Fibroblast of mammary gland (primary cell): ENCODE measurements at regions not wholly inside any gene's neighbourhood (a gene's known extent, or its start where the extent isn't known, plus 50 kb on each side); places are given as distances from the start of the nearest gene placed in this dataset.
"Not testable (repeated sequence)": the region's sequence is repeated elsewhere in the genome, so short reads cannot be mapped to it uniquely, and the experiment has no call there.

Source experiments
- DNase-seq: peaks from one replicate; pipeline ENCODE4 v3.0.0-alpha.2; 2010; ENCODE audit warnings: low read depth
- H3K4me3 ChIP-seq: 2 replicates; pipeline ENCODE4 v1.5.1; 2011; ENCODE audit warnings: low read depth, mild to moderate bottlenecking, low read length, moderate library complexity; ENCODE audit not compliant: control insufficient read depth
- TF ChIP-seq, protein P1 (sequence below): conservative IDR thresholded peaks from 2 replicates; pipeline ENCODE4 v1.5.1; 2011; ENCODE audit warnings: low read depth, low read length, inconsistent platforms; ENCODE audit not compliant: control insufficient read depth, insufficient read depth

DNA sequence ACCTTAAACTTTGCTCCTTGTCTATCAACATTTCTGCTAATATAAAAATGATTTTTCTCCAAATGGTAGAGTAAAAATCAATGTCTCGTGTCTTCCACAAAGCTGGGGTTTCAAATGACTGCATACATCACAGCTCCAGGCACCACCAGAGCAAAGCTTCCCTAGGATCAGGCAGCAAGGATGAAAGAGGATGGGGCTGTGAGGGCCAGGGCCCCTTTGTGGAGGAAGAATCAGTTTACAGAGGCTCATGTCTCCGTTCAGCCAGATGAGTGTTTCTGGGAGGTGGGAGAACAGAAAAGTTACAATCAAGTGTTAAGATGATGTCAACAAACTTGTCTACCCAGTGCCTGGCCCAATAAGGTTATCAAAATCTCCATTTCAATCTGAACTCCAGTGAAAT lies 105.5 kb downstream of the BDH1 start:
- TF ChIP-seq, protein P1, sequence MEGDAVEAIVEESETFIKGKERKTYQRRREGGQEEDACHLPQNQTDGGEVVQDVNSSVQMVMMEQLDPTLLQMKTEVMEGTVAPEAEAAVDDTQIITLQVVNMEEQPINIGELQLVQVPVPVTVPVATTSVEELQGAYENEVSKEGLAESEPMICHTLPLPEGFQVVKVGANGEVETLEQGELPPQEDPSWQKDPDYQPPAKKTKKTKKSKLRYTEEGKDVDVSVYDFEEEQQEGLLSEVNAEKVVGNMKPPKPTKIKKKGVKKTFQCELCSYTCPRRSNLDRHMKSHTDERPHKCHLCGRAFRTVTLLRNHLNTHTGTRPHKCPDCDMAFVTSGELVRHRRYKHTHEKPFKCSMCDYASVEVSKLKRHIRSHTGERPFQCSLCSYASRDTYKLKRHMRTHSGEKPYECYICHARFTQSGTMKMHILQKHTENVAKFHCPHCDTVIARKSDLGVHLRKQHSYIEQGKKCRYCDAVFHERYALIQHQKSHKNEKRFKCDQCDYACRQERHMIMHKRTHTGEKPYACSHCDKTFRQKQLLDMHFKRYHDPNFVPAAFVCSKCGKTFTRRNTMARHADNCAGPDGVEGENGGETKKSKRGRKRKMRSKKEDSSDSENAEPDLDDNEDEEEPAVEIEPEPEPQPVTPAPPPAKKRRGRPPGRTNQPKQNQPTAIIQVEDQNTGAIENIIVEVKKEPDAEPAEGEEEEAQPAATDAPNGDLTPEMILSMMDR, result no peak
- DNase-seq, result no peak
- no peak overlapping the region for H3K4me3 ChIP-seq

DNA sequence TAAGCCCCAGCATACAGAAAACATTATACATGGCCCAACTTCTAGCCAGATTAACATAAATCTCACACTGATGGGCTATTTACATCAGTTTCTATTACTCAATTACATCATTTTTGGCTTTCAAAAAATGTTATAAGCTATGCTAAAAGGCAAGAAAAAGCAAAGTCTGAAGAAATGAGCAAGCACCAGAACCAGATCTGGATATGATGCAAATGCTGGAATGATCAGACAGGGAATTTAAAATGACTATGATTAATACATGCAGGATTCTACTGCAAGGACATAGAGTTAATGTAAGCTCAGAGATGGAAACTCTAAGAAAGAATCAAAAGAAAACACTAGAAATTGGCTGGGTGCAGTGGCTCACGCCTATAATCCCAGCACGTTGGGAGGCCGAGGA lies 106.6 kb downstream of the BDH1 start:
- not testable (repeated sequence) for DNase-seq, H3K4me3 ChIP-seq

DNA sequence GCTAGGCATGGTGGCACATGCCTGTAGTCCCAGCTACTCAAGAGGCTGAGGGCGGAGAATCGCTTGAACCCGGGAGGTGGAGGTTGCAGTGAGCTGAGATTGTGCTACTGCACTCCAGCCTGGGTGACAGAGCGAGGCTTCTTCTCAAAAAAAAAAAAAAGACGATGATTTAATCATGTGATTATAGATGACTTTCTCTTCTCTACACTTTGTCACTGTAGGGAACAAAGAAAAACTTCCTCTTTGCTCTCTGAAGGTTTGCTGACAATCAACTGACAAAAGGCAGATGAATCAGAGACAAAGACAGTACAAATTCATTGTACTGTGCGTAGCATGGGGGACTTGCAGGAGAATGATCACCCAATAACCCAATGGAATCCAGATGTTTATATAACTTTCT lies 108.0 kb downstream of the BDH1 start:
- DNase-seq, H3K4me3 ChIP-seq: not testable (repeated sequence)

DNA sequence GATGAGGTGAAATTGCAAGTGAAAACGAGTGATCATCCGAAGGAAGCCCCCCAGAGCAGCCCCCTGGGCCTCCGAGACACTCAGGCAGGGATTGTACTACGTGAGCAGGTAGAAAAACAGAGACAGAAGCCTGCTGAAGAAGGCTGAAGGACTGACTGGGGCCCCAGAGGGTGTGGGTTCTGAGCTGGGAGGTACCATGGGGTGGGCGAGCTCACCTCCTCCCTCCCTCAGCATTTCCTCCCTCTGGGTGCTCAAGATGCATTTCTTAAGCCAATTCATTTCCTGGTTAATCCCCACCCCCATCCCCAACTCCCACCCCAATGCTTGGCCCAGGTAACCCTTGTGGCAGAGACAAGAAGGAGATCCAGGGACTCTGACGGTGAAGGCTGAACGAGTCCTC lies 108.7 kb downstream of the BDH1 start:
- DNase-seq, result no peak
- H3K4me3 ChIP-seq, result no peak overlapping the region
- TF ChIP-seq, protein P1, result no peak

DNA sequence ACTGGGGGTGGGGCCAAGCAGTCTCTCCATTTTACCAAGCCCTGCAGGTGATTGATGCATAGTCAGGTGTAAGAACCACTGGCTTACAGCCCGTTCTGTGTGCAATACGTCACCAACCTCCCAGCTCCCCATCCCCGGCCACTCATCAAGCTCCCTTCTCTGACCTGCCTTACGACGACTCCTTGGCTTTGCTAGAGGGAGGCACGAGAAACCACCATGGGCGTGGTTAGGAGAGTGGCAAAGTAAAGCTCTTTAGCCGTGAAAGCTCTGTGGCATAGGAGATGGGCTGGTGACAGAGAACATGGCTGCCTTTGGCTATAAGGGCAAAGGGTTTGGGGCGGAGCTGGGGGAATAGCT lies 109.1 kb downstream of the BDH1 start:
- TF ChIP-seq, protein P1, result no peak
- no peak overlapping the region for H3K4me3 ChIP-seq

DNA sequence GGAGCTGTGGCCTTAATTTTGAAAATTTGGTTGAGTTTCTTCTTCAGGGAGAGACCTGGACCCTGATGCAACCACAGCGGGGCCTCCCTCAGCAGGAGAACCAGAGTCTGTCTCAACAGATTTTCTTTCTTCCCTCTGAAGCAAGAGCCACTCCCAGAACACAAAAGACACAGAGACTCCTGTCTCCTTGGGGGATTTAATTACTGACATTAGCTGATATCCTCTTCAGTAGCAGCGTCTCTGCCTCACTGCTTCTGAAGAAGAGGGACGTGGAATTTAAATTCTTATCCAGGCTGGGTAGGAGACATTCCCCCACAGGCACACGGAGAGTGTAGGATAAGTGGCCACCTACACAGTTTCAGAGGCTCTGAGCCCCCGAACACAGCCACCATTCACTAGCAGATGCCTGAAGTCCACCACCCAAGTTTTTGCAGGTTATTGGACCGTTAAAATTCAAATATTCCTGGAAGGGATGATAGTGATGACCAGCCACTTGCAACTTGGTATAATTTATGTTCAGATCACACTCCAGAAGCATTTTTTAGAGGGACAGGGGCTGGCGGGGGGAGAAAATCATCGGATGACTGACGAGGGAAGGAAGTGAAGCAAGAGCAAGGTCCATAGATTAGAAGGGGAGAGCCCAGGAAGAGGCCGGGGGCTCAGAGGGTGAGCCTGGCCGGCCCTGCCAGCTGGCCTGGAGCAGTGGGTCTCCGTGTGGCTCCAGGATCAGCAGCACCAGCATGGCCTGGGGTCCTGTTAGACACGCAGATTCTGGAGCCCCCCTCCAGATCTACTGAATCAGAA lies 109.7 kb downstream of the BDH1 start:
- no peak for DNase-seq
- no peak overlapping the region for H3K4me3 ChIP-seq
- TF ChIP-seq, protein P1, result no peak

More for the DNA sequence above, 109.1 kb downstream of the BDH1 start:
- no peak for DNase-seq

DNA sequence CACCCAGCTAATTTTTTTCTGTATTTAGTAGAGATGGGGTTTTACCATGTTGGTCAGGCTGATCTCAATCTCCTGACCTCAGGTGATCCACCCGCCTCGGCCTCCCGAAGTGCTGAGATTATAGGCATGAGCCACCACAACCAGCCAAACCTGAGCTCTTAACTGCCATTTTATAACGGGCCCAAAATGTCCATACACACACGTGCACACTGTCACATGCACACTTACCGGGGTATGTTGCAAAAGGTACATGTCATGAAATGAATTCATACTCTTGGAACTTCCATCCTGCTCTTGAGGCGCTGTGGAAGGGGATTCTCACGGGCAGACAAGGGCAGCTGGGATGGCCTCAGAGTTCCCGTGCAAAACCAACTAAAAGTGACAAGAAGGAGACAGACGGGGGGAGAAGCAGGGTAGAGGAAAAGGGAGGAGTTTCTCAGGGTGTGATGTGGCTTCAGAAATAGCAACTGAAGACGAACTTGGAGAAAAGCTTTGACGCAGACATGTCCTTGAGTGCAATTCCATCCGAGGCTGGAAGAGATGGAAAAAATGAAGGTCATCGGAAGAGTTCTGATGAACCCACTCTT lies 110.9 kb downstream of the BDH1 start:
- TF ChIP-seq, protein P1, result no peak
- H3K4me3 ChIP-seq, result no peak overlapping the region
- no peak for DNase-seq

DNA sequence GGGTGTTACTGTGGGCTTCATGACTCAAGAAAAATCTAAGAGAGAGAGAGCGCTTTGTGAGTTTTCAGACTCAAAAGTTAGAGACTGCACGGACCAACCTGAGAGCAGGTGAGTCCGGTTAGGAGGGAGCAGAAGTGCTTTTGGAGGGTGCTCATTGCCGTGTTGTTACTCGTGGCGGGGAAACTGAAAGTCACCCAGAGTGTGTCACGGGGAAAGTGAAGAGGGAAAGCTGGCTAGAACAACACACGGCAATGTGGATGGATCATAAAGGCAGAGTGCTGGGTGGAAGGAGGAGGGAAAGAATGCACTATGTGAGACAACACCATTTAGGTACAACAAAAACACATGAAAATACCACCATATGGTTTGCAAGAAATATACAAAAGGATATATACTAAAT lies 112.3 kb downstream of the BDH1 start:
- TF ChIP-seq, protein P1, result no peak
- H3K4me3 ChIP-seq, result no peak overlapping the region
- no peak for DNase-seq
